Nephron (organoid): ENCODE measurements at regions not wholly inside any gene's neighbourhood (a gene's known extent, or its start where the extent isn't known, plus 50 kb on each side); places are given as distances from the start of the nearest gene placed in this dataset.

Experiments
- H3K27ac Mint-ChIP-seq, 3 experiments: 2 replicates each; pipeline ENCODE4 v1.8.0; 2020; ENCODE audit warnings: mixed read lengths in 3 of 3, mild to moderate bottlenecking in 2 of 3, moderate library complexity in 1 of 3
- H3K27me3 Mint-ChIP-seq: 2 replicates; pipeline ENCODE4 v1.8.0; 2021; ENCODE audit warnings: low read depth, mild to moderate bottlenecking, moderate library complexity, mixed read lengths
- H3K36me3 Mint-ChIP-seq: 2 replicates; pipeline ENCODE4 v1.8.0; 2020; ENCODE audit warnings: low read depth, mixed read lengths
- H3K4me1 Mint-ChIP-seq: 2 replicates; pipeline ENCODE4 v1.8.0; 2020; ENCODE audit warnings: mixed read lengths
- H3K4me3 Mint-ChIP-seq, 3 experiments: 2 replicates each; pipeline ENCODE4 v1.8.0; 2020; ENCODE audit warnings: mild to moderate bottlenecking in 3 of 3, mixed read lengths in 3 of 3, moderate library complexity in 2 of 3
- H3K9me3 Mint-ChIP-seq: 2 replicates; pipeline ENCODE4 v1.8.0; 2020; ENCODE audit warnings: mixed read lengths
- TF ChIP-seq, protein P1 (sequence below), 3 experiments: fragments of 200-600 bp; sonication (generic); IDR thresholded peaks; one replicate each; pipeline ENCODE4 v1.5.0; 2021; ENCODE audit warnings: antibody characterized with exemption in 3 of 3; ENCODE audit not compliant: unreplicated experiment in 3 of 3

DNA sequence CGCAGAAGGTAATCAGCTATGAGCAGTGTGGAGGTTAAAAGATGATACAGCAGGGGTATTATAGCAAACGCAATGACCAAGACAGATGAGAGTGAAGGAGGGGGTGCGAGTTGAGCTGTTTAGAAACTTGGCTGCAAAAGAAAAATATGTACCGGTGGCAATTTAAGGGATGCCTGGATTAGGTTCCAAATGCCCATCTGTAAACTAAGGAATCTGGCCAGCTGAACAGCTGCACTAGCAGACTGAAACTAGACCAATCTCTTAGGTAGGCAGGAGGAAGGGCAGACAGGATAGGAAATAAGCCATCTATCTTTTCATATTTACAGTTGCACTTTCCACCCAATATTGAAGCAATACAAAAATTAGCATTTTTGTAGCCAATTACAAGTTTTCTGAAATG lies 407.6 kb downstream of the HTR1B start:
- H3K27ac Mint-ChIP-seq, result no peak overlapping the region
- TF ChIP-seq, protein P1, sequence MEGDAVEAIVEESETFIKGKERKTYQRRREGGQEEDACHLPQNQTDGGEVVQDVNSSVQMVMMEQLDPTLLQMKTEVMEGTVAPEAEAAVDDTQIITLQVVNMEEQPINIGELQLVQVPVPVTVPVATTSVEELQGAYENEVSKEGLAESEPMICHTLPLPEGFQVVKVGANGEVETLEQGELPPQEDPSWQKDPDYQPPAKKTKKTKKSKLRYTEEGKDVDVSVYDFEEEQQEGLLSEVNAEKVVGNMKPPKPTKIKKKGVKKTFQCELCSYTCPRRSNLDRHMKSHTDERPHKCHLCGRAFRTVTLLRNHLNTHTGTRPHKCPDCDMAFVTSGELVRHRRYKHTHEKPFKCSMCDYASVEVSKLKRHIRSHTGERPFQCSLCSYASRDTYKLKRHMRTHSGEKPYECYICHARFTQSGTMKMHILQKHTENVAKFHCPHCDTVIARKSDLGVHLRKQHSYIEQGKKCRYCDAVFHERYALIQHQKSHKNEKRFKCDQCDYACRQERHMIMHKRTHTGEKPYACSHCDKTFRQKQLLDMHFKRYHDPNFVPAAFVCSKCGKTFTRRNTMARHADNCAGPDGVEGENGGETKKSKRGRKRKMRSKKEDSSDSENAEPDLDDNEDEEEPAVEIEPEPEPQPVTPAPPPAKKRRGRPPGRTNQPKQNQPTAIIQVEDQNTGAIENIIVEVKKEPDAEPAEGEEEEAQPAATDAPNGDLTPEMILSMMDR (IDR thresholded peaks at IDR 0.05; ENCODE audit: unreplicated experiment in 3 of 3), result no peak
- H3K4me1 Mint-ChIP-seq, result no peaks in the 10 kb centered on the region
- peaks cover 15% of the 10 kb centered on the region for H3K9me3 Mint-ChIP-seq
- H3K27me3 Mint-ChIP-seq, result no peaks in the 10 kb centered on the region
- H3K4me3 Mint-ChIP-seq, result no peak overlapping the region
- peaks cover 4% of the 10 kb centered on the region for H3K36me3 Mint-ChIP-seq

DNA sequence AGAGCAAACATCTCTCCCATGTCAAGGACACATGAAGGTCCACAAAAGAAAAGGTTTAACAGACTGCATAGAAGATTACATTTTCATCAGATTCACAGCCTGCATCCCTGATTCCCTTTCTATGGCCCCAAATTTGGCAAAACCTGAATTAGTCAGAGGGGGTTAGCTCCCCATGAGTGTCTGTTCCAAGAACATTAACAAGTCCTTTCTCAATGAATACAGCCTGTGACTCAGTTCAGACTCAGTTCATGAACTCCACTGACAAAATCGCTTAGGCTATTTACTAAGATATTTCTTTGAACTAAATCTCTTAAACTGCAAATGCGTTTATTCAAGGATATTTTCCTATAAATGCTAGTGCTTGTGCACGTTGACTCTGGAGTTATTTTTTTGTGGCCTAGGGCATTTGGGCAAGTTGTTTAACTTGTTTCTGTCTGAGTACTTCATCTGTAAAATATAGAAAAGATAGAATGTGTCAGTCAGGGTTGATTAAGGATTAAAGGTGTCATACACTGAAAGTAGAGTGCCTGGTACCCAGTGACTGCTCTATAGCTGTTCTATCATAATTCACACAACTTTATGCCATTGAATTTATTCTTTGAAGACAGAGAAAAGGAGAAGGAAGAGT lies 422.6 kb downstream of the HTR1B start:
- Mint-ChIP-seq H3K27ac (no peak overlapping the region), H3K36me3 (no peaks in the 10 kb centered on the region), H3K4me3 (no peak overlapping the region), H3K27me3 (no peaks in the 10 kb centered on the region), H3K4me1 (no peaks in the 10 kb centered on the region), H3K9me3 (peaks cover 8% of the 10 kb centered on the region)
- TF ChIP-seq, protein P1 (IDR thresholded peaks at IDR 0.05; ENCODE audit: unreplicated experiment in 3 of 3), result no peak

DNA sequence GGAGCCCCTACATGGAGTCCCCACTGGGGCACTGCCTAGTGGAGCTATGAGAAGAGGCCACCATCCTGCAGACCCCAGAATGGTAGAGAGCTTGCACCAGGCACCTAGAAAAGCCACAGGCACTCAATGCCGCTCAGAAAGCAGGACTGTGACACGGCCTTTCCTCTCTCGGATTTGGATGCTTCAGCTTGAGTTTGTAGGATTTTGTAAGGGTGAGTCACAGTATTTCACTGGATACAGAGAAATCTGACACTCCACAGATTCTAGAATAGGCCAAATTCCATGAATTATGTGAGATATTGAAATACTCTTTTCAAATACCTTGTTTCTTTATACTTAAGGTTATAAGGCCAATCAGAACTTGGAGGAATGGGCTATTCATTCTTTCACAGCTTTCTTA lies 424.5 kb downstream of the HTR1B start:
- Mint-ChIP-seq H3K4me1 (no peaks in the 10 kb centered on the region), H3K27ac (no peak overlapping the region), H3K36me3 (no peaks in the 10 kb centered on the region), H3K9me3 (peaks cover 8% of the 10 kb centered on the region), H3K27me3 (no peaks in the 10 kb centered on the region), H3K4me3 (no peak overlapping the region)
- TF ChIP-seq, protein P1 (IDR thresholded peaks at IDR 0.05; ENCODE audit: unreplicated experiment in 3 of 3), result no peak

DNA sequence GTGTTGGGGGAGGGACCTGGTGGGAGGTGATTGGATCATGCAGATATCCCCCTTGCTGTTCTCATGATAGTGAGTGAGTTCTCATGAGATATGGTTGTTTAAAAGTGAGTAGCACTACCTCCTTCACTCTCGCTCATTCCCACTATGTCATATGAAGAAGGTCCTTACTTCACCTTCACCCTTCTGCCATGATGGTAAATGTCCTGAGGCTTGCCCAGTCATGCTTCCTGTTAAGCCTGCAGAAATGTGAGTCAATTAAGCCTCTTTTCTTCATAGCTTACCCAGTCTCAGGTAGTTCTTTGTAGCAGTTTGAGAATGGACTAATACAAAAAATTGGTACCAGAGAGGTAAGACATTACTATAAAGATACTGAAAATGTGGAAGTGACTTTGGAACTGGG lies 425.9 kb downstream of the HTR1B start:
- no peaks in the 10 kb centered on the region for H3K27me3 Mint-ChIP-seq
- no peaks in the 10 kb centered on the region for H3K4me1 Mint-ChIP-seq

DNA sequence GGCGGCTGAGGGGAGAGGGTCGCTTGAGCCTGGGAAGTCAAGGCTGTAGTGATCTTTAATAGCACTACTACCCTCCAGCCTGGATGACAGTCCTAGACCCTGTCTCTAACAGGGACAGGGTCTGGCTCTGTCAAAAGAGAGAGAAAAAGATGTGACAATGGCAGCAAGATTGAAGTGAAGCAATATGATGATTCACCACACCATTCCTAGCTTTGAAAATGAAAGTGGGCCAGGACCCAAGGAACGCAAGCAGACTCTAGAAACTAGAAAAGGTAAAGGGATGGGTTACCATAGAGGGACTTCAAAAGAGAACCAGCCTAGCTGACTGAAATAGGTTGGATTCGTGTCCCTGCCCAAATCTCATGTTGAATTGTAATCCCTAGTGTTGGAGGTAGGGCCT lies 426.9 kb downstream of the HTR1B start:
- Mint-ChIP-seq H3K9me3 (peaks cover 5% of the 10 kb centered on the region), H3K27me3 (no peaks in the 10 kb centered on the region), H3K4me1 (no peaks in the 10 kb centered on the region), H3K27ac (no peak overlapping the region), H3K4me3 (no peak overlapping the region), H3K36me3 (no peaks in the 10 kb centered on the region)
- TF ChIP-seq, protein P1 (IDR thresholded peaks at IDR 0.05; ENCODE audit: unreplicated experiment in 3 of 3), result no peak

More for the DNA sequence above, 425.9 kb downstream of the HTR1B start:
- Mint-ChIP-seq H3K4me3 (no peak overlapping the region), H3K9me3 (peaks cover 5% of the 10 kb centered on the region), H3K36me3 (no peaks in the 10 kb centered on the region), H3K27ac (no peak overlapping the region)
- TF ChIP-seq, protein P1 (IDR thresholded peaks at IDR 0.05; ENCODE audit: unreplicated experiment in 3 of 3), result no peak

DNA sequence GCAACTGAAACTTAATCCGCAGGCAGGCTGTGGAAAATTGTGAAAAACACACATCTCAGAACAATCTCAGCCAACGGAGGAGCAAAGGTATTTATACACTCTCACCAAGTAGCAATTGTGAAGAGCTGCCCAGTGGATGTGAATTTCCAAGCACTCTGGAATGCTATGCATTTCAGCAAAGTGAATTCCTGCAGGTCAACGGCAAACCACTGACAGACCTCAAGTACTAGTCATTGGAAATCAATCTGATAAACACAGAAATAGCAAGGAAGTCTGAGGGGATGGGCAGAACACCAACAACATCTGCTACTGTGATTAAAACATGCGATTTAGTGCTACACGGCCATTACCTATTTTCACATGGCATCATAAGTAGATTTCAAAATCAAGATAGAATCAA lies 429.1 kb downstream of the HTR1B start:
- H3K4me3 Mint-ChIP-seq, result no peak overlapping the region
- no peaks in the 10 kb centered on the region for H3K36me3 Mint-ChIP-seq
- H3K27ac Mint-ChIP-seq, result no peak overlapping the region
- peaks cover 5% of the 10 kb centered on the region for H3K9me3 Mint-ChIP-seq
- H3K27me3 Mint-ChIP-seq, result no peaks in the 10 kb centered on the region
- TF ChIP-seq, protein P1 (IDR thresholded peaks at IDR 0.05; ENCODE audit: unreplicated experiment in 3 of 3), result no peak
- no peaks in the 10 kb centered on the region for H3K4me1 Mint-ChIP-seq
